ENCODE measurements at regions not wholly inside any gene's neighbourhood (a gene's known extent, or its start where the extent isn't known, plus 50 kb on each side); places are given as distances from the start of the nearest gene placed in this dataset.

- DNase-seq (ENCODE audit: low read depth, low spot score) = no peak
These were observed 60.7 kb upstream of the BCAT1 start for GRCh38 chr12:25009496-25010092.

GRCh38 chr12:25005376-25005775 is 56.5 kb upstream of the BCAT1 start:
- no peak for DNase-seq (ENCODE audit: low read depth, low spot score)

GRCh38 chr12:25004447-25004846 is 55.5 kb upstream of the BCAT1 start:
- DNase-seq (ENCODE audit: low read depth, low spot score) = no peak

- no peak for DNase-seq (ENCODE audit: low read depth, low spot score)
These were observed 52.4 kb upstream of the BCAT1 start for GRCh38 chr12:25001311-25001710.
